Caco-2 (cell line): ENCODE measurements at regions not wholly inside any gene's neighbourhood (a gene's known extent, or its start where the extent isn't known, plus 50 kb on each side); places are given as distances from the start of the nearest gene placed in this dataset.

Source experiments
- BruUV-seq: library from RNA; stranded (reverse); fragments of 400-500 nt; replicated peaks from 2 replicates; lab custom pipeline; 2021; lab: Mats Ljungman, UMichigan
- CTCF ChIA-PET: fragments of 300-600 bp; sonication (Branson Sonifier 250); formaldehyde crosslinking; loops from one replicate; lab custom pipeline; 2022; ENCODE audit warnings: antibody characterized with exemption; lab: Charles Lee
- POLR2A ChIA-PET: fragments of 300-600 bp; sonication (Branson Sonifier 250); formaldehyde crosslinking; loops from one replicate; lab custom pipeline; 2022; ENCODE audit warnings: antibody characterized with exemption; lab: Charles Lee
- DNase-seq, 2 experiments: peaks; one replicate each; pipeline versions ENCODE4 v3.0.0 to v3.0.0-alpha.2; 2020 to 2022
- H3K27me3 ChIP-seq: replicated peaks from 2 replicates; pipeline ENCODE4 v1.6.0; 2011; ENCODE audit warnings: low read length; ENCODE audit not compliant: control insufficient read depth, insufficient read depth
- H3K36me3 ChIP-seq: 2 replicates; pipeline ENCODE4 v1.5.1; 2011; ENCODE audit warnings: low read length; ENCODE audit not compliant: control insufficient read depth, insufficient read depth
- H3K4me1 ChIP-seq: fragments of 250-450 bp; sonication (Bioruptor Pico); 2 replicates; pipeline ENCODE4 v1.5.1; 2020; ENCODE audit warnings: mild to moderate bottlenecking
- H3K4me3 ChIP-seq: 2 replicates; pipeline ENCODE4 v1.5.1; 2011; ENCODE audit warnings: low read depth, mild to moderate bottlenecking, control low read depth, low read length
- H3K9me3 ChIP-seq: fragments of 250-450 bp; sonication (Bioruptor Pico); 2 replicates; pipeline ENCODE4 v1.5.1; 2020; ENCODE audit warnings: mild to moderate bottlenecking, moderate library complexity
- H3K27ac Mint-ChIP-seq: one replicate; pipeline ENCODE4 v1.8.0; 2022; ENCODE audit warnings: mixed read lengths; ENCODE audit not compliant: unreplicated experiment
- H3K27me3 Mint-ChIP-seq: one replicate; pipeline ENCODE4 v1.8.0; 2022; ENCODE audit warnings: mixed read lengths; ENCODE audit not compliant: insufficient read depth, unreplicated experiment
- H3K36me3 Mint-ChIP-seq: one replicate; pipeline ENCODE4 v1.8.0; 2022; ENCODE audit warnings: mild to moderate bottlenecking, mixed read lengths; ENCODE audit not compliant: insufficient read depth, unreplicated experiment
- H3K4me1 Mint-ChIP-seq: one replicate; pipeline ENCODE4 v1.8.0; 2022; ENCODE audit warnings: low read depth, mixed read lengths; ENCODE audit not compliant: unreplicated experiment
- H3K4me3 Mint-ChIP-seq: one replicate; pipeline ENCODE4 v1.8.0; 2022; ENCODE audit warnings: mild to moderate bottlenecking, moderate library complexity, mixed read lengths; ENCODE audit not compliant: unreplicated experiment
- H3K9me3 Mint-ChIP-seq: one replicate; pipeline ENCODE4 v1.8.0; 2022; ENCODE audit warnings: mixed read lengths; ENCODE audit not compliant: unreplicated experiment
- CTCF ChIP-seq, 2 experiments: fragments of 200-600 bp in 1 of 2; IDR thresholded peaks; 1 replicate in 1 of 2; 2 replicates in 1 of 2; pipeline versions ENCODE4 v1.5.1 to v1.8.0; 2011 to 2022; ENCODE audit warnings: antibody characterized with exemption in 1 of 2, control low read depth in 1 of 2, inconsistent platforms in 1 of 2, low read depth in 1 of 2, low read length in 1 of 2, mild to moderate bottlenecking in 1 of 2, moderate library complexity in 1 of 2; ENCODE audit not compliant: insufficient read depth in 1 of 2, severe bottlenecking in 1 of 2, unreplicated experiment in 1 of 2
- intact Hi-C: fragments of 100-400 bp; cut with micrococcal nuclease; formaldehyde crosslinking; loops from one replicate; pipeline ENCODE4 v1.10.0; 2022; ENCODE audit not compliant: unreplicated experiment

GRCh38 chr2:80969900-80970299 lies 665.3 kb upstream of the LRRTM1 start:
- CTCF ChIA-PET: no interaction called here

GRCh38 chr2:80968450-80968849 lies 663.9 kb upstream of the LRRTM1 start:
- ChIA-PET CTCF (no interaction called here), POLR2A (no interaction called here)
- no peak overlapping the region for H3K4me3 Mint-ChIP-seq
- peaks cover 28% of the 10 kb centered on the region for H3K9me3 Mint-ChIP-seq
- TF ChIP-seq CTCF (IDR thresholded peaks at IDR 0.05; ENCODE audit: insufficient read depth in 1 of 2, low read depth in 1 of 2, low read length in 1 of 2, severe bottlenecking in 1 of 2, unreplicated experiment in 1 of 2): no peak
- no TSS peak for BruUV-seq
- intact Hi-C loops: no loop called here
- DNase-seq: no peak
- no peaks in the 10 kb centered on the region for H3K36me3 ChIP-seq
- H3K9me3 ChIP-seq: 0 out of 2 replicates have a peak, but pooled peaks cover 5% of the 10 kb centered on the region
- H3K36me3 Mint-ChIP-seq: no peaks in the 10 kb centered on the region
- no peak overlapping the region for H3K4me3 ChIP-seq
- H3K27me3 ChIP-seq: no peaks in the 10 kb centered on the region
- no peaks in the 10 kb centered on the region for H3K4me1 Mint-ChIP-seq
- H3K4me1 ChIP-seq: no peaks in the 10 kb centered on the region
- H3K27ac Mint-ChIP-seq: no peak overlapping the region
- no peaks in the 10 kb centered on the region for H3K27me3 Mint-ChIP-seq

More at GRCh38 chr2:80969900-80970299, 665.3 kb upstream of the LRRTM1 start:
- H3K27me3 Mint-ChIP-seq: no peaks in the 10 kb centered on the region
- H3K36me3 Mint-ChIP-seq: no peaks in the 10 kb centered on the region
- no peaks in the 10 kb centered on the region for H3K4me1 Mint-ChIP-seq
- intact Hi-C loops: no loop called here
- H3K4me3 ChIP-seq: no peak overlapping the region
- 0 out of 2 replicates have a peak, but pooled peaks cover 5% of the 10 kb centered on the region for H3K9me3 ChIP-seq
- no peaks in the 10 kb centered on the region for H3K4me1 ChIP-seq
- peaks cover 28% of the 10 kb centered on the region for H3K9me3 Mint-ChIP-seq
- POLR2A ChIA-PET: no interaction called here
- H3K27me3 ChIP-seq: no peaks in the 10 kb centered on the region
- H3K27ac Mint-ChIP-seq: no peak overlapping the region
- no TSS peak for BruUV-seq
- H3K4me3 Mint-ChIP-seq: no peak overlapping the region
- H3K36me3 ChIP-seq: no peaks in the 10 kb centered on the region
- no peak for DNase-seq
- TF ChIP-seq CTCF (IDR thresholded peaks at IDR 0.05; ENCODE audit: insufficient read depth in 1 of 2, low read depth in 1 of 2, low read length in 1 of 2, severe bottlenecking in 1 of 2, unreplicated experiment in 1 of 2): no peak

DNA sequence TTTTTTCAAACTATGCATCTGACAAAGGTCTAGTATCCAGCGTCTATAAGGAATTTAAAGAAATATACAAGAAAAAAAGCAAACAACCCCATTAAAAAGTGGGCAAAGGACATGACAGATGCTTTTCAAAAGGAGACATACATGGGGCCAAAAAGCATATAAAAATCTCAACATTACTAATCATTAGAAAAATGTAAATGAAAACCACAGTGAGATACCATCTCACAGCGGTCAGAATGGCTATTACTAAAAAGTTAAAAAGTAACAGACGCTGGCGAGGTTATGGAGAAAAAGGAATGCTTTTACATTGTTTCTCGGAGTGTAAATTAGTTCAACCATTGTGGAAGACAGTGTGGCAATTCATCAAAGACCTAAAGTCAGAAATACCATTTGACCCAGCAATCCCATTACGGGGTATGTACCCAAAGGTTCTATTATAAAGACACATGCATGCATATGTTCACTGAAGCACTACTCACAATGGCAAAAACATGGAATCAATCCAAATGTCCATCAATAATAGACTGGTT lies 643.1 kb upstream of the LRRTM1 start:
- Histone ChIP-seq H3K4me3 (no peak overlapping the region), H3K36me3 (no peaks in the 10 kb centered on the region), H3K27me3 (no peaks in the 10 kb centered on the region), H3K9me3 (no peaks in the 10 kb centered on the region; the same call in 1 of the 2 replicates), H3K4me1 (no peaks in the 10 kb centered on the region)
- peaks cover 5% of the 10 kb centered on the region for H3K27me3 Mint-ChIP-seq
- DNase-seq: no peak
- intact Hi-C loops: no loop called here
- no TSS peak for BruUV-seq
- H3K9me3 Mint-ChIP-seq: no peaks in the 10 kb centered on the region
- H3K36me3 Mint-ChIP-seq: no peaks in the 10 kb centered on the region
- H3K4me3 Mint-ChIP-seq: no peak overlapping the region
- no peaks in the 10 kb centered on the region for H3K4me1 Mint-ChIP-seq
- POLR2A ChIA-PET: no interaction called here
- CTCF ChIA-PET: no interaction called here
- H3K27ac Mint-ChIP-seq: no peak overlapping the region
- TF ChIP-seq CTCF (IDR thresholded peaks at IDR 0.05; ENCODE audit: insufficient read depth in 1 of 2, low read depth in 1 of 2, low read length in 1 of 2, severe bottlenecking in 1 of 2, unreplicated experiment in 1 of 2): no peak
